HG03575 (cell line): ENCODE measurements at regions not wholly inside any gene's neighbourhood (a gene's known extent, or its start where the extent isn't known, plus 50 kb on each side); places are given as distances from the start of the nearest gene placed in this dataset.
"Not testable (repeated sequence)": the region's sequence is repeated elsewhere in the genome, so short reads cannot be mapped to it uniquely, and the experiment has no call there.

Experiments used
- ATAC-seq: cut with Tn5 transposase; IDR thresholded peaks from one replicate; pipeline ENCODE4 v1.9.1; 2021; ENCODE audit not compliant: unreplicated experiment, insufficient number of reproducible peaks, low FRiP score; ENCODE audit errors: extremely low read depth

DNA sequence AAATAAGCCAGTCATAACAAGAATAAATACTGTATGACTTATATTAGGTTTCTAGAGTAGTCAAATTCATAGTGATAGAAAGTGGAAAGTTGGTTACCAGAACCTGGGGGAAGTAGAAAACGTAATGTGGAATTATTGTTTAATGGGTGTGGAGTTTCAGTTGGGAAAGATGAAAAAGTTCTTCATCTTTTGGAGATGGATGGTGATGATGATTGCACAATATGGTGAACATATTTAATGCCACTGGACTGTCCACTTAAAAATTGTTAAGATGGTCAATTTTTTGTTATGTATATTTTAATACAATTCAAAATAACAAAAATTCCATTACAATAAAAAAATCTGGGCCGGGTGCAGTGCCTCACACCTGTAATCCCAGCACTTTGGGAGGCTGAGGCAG is 289.6 kb downstream of the ZIC3 start:
- no peak for ATAC-seq

DNA sequence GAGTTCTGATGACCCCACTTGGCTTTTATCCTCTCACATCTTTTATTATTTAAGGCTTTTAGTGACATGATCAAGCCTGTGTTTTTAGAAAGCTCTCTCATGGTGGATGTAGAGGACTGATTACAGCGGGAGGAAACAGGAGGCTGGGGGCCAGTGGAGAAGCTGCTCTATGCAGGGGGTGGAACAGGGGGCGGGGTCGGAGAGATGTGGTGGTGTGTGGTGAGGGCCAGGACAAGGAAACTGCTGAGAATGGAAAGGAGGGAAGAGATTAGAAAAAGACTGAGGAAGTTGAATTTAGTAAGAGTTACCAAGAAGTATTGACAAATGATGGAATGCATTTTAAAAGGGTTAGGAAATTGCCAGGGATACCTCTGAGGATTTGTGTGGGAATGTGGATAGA is 292.2 kb downstream of the ZIC3 start:
- no peak for ATAC-seq

DNA sequence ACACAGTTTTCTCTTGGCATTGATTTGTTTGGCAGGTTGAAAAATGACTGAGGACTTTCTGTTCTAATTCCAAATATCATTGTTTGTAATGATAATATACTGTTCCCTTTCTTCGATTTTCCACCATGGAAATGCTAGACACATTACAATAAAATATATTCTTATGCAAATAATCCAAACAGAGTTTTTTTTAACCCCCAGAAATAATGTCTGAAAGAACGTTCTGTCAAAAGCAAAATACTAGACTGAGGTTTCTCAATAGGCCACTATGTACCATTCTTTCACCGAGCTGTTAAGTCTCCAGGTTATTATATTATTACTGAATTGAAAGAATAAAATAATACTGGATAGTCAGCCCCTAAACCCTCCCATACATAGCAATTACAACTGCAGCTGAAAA is 312.5 kb downstream of the ZIC3 start:
- ATAC-seq = no peak

DNA sequence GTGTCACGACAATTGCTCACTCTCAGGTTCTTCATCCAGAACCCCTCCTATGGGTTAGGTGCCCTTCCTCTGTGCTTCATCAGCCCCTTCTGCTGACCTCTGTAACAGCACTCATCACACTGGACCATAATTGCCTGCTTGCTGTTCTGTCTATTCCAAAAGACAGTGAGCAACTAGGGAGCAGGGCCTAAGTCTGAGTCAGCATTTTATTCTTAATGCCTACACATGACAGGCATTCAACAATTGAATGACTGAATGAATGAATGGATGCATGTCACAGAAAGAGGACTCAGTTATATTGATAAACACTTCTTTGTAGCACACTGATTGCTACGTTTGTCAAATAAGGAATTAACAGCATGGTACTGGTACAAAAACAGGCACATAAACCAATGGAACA is 317.0 kb downstream of the ZIC3 start:
- ATAC-seq = no peak

DNA sequence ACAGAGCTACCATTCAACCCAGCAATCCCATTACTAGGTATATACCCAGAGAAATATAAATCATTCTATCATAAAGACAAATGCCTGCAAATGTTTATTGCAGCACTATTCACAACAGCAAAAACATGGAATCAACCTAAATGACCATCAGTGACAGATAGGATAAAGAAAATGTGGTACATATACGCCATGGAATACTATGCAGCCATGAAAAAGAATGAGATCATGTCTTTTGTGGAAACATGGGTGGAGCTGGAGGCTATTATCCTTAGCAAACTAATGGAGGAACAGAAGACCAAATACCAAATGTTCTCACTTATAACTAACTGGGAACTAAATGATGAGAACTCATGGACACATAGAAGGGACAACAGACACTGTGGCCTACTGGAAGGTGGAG is 318.9 kb downstream of the ZIC3 start:
- not testable (repeated sequence) for ATAC-seq

DNA sequence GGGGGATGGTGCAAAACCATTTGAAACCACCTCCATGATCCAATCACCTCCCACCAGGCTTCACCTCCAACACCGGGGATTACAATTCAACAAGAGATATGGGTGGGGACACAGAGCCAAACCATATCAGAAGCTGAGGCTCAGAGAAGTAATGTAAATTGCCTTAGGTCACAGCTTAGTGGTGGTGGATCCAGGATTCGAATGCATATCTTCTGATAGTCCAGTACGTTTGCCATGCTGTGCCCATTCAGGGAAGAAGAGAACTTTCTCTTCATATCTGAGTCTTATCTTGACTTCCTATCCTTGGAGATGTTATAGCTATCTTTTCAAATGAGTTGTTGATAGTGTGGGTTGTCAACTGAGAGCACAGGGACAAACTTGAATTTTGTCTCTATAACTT is 325.5 kb downstream of the ZIC3 start:
- no peak for ATAC-seq

DNA sequence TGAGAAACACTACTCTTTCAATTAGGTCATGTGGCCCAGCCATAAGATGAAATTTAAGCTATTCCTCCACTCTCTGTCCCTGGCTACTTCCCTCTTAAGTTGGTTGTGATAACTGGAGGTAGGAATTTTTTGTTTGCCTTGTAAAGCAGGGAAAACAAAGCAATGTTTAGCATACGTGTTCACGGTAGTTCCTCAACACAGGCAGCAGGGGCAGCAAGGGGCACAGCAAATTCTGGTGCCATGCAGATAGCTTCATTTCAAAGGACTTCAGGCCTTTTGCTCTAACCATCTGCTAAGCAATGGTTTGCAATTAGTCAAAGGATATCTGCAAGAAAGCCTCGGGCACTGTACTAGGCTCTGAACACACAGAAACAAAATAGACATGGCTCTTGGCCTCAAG is 330.2 kb downstream of the ZIC3 start:
- no peak for ATAC-seq

DNA sequence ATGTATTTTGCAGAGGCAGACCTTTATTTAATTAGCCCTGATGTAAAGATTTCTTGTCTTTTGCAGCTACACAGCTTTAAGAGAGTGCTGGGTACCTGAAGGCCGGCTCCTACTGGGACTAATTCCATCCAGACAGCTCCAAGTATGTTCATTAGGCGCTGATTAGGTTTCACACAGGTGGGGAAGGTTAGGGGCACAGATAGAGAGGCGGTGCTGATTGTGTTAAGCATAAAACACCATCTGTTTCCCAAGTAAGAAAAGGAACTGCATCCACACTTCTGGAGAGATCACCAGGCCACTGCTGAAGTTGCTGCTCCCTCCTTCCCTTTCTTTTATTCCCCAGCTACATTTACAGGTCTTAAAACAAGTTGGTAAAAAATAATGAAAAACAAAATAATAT is 349.5 kb downstream of the ZIC3 start:
- no peak for ATAC-seq

DNA sequence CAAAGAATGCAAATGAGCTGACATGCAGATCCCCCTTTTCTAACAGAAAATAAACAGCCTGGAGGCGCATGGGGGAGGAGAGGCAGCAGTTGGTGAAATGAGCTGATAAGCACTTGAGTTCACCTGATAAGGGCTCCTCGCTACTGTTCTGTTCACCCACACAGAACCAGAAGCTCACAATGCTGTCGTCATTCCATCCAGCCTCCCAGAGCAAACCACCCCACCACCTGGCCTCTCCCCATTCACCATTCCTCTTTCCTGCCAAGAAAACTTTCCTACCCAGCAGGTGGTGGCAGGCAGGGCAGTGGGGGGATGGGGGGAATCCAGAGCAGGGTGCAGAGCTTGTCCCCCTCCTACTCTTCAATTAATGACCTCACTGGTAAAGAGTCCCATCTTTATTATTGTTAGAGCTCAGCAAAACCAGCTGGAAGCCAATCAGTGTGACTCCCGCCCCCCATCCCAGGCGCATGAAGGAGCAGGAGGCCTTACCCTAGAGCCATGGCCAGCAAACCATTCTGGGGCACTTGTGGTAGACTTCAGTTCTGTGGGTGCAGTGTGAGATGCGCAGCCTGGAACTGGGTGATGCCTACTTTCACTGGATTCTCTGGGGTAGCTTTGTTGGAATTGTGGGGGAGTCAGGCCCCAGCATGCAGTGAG is 350.3 kb downstream of the ZIC3 start:
- no peak for ATAC-seq

DNA sequence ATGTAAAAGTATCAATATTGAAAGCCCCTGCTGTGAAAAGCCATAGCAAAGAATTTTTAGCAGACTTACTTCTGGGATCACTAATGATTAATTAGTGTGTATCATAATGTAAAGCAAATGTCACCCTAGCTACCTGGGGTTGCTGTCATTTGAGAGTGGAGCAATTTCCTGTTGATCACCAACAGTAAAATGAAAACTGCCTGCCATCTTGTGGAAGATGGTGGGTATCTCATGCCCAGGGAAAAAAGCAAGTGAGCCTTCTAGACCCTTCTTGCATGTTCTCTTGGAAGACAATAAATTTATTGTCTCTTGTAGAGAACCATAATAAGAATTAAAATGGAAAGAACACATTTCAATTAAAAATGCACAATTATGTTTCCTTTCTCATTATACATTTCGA is 360.2 kb downstream of the ZIC3 start:
- ATAC-seq = no peak

DNA sequence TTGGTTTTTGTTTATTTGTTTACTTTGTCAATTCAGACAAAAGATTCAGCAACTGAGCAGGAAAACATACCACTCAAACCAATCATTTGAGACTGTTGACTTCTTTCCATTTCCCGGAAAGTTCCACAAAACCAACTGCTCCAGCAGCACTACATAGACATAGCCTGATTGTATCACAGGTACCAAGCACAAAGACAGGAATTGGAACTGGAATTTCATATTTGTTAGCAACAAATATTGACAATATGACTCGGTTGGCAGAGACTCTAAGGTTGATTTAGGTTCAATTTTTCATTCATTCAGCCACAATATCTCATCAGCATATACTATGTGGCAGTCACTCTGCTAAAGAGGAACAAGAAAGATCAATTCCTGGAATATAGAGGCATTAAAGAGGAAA is 364.0 kb downstream of the ZIC3 start:
- ATAC-seq = no peak

DNA sequence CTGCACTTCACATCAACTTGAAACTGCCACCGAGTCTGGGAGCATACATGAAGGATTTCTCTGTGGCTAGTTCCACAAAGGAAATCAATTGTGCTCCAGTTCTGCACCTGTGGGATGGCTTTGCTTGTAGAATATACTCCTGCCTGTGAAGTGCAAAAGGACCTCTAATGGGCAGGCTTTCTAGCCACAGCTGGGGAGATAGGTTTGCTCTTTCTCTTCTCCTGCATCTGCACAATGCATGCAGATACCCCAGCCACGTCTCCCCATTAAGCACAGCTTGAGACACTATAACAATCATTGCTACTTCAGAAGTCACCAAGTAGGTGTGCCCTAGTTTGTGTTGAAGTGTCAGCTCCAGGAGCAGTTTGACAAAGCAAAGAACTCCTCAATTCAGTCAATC is 364.6 kb downstream of the ZIC3 start:
- ATAC-seq = no peak

DNA sequence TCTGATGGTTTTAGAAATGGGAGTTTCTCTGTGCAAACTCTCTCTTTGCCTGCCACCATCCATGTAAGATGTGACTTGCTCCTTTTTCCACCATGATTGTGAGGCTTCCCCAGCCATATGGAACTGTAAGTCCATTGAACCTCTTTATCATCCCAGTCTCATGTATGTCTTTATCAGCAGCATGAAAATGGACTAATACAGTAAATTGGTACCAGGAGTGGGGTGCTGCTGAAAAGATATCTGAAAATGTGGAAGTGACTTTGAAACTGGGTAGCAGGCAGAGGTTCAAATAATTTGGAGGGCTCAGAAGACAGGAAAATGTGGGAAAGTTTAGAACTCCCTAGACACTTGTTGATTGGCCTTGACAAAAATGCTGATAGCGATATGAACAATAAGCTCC is 368.3 kb downstream of the ZIC3 start:
- ATAC-seq = not testable (repeated sequence)

DNA sequence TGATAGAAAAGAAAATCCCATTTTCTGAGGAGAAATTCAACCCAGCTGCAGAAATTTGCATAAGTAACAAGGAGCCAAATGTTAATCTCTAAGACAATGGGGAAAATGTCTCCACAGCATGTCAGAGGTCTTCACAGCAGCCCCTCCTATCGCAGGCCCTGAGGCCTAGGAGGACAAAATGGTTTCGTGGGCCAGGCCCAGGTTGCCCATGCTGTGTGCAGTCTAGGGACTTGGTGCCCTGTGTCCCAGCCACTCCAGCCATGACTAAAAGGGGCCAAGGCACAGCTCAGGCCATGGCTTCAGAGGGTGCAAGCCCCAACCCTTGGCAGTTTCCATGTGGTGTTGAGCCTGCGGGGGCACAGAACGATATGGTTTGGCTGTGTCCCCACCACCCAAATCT is 369.0 kb downstream of the ZIC3 start:
- not testable (repeated sequence) for ATAC-seq

DNA sequence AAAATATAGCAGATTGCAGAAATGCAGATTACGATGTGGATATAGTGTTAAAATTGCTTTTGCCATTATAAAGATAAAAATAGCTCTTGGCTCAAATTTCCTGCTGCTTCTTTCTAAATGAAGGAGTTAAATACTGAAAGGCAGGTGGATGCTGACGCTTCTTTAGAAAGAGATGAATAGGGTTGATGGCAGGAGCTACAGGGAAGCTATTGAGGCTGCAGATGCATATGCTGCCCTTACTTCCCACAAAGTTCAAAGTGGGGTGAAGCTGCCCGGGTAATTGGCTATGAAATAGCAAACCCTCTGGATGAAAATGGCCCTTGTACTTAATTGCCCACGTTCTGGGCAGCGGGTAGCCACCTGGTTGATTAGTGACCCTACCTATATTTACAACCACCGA is 379.5 kb downstream of the ZIC3 start:
- ATAC-seq = no peak

DNA sequence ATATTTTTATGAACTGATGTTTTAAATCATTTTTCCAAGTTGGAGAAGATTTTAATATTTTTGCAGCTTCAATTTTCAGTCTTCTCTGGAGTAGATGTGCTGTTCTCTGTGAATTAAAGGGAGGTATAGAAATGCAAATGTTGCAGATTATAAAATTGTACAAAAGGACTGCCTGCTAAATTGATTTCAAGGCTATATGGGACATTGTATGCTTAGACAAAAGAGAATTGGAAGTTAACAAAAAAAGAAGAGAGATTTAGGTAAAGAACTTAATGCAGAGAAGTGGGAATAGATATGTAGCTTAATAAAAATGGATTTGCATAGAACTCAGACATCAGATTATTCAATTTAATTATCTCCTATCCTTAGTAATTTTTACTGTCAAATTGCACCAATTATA is 403.3 kb downstream of the ZIC3 start:
- no peak for ATAC-seq

DNA sequence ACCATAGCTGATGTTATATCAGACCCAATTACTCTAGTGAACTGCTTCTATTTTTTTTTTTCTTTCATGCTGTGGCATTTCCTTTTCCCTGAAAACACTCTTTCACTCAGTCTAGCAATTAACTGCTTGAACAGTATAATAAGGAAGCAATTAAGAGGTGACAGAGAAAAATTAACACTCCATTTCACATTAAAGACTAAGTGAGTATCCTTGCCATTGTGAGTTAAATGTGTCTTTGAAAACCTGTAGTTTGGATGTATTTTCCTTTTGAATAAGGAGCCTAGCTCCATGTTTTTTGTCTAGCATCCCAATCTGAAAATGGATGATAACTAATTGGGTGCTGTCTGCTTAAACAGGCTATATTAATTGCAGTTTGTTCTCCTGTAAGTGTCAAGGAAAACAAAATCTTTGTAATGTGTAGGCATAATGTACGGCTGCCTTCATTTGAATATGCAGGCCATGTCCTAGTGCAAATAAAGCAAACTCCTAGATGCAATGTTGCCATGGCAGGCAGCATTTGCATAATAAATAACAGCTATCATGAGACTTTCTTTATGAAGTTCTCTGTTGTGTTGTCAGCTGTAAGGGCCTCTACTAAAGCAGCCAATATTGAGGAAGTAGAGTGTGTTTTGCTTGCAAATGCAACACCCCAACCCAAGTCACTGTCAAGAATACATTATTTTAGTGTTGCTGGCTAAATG is 416.7 kb downstream of the ZIC3 start:
- ATAC-seq = no peak

DNA sequence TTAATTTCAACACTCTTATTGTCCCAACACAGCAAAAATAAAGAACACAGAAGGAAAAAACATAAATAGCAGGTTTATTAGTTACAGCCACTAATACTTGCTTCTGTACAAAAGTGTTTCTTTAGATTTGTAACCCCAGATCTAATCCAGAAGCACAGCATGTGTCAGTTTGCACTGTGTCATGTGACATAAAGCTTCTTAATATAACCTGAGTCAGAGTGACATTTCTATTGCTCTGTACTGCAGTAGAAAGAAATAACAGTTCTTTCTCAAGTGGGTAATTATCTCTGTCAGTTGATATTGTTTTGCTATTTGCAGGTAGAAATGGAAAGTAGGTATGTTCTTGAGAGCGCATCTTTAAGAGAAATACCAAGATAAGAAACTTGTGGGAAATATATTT is 422.5 kb downstream of the ZIC3 start:
- ATAC-seq = no peak

DNA sequence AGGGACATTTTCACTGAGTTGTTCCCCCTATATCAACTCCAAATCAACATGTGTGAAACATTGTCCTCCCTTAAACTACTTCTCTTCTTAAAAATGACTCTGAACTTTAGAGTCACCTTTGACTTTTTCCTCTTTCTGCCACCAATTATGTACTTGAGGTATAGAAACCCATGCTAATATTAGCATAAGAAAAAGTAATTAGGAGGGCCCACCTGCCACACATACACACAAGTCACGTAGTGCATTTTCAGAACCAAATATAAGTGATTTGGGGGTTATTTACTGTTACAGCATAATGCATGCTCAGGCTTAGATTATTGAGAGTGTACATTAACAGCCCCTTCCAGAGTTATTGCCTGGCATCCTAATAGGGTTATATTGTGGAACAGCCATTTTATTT is 432.7 kb downstream of the ZIC3 start:
- no peak for ATAC-seq

DNA sequence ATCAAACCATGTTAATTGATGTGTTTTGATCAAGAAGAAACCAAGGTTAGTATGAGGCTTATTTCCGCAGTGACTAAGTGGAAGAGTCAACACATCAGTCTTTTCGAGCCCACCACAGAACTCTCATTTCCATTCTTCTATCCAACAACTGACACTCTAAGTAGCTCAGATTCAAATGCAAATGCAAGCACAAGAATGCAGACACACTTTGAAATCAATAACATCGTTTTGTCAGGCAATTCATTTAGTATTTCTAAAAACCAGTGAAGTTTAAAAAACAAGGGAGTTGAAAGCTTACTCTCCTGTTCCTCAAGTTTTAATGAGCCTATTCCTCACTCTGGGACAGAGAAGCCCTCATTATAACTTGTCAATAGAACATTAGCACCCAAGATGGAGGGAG is 433.1 kb downstream of the ZIC3 start:
- no peak for ATAC-seq

DNA sequence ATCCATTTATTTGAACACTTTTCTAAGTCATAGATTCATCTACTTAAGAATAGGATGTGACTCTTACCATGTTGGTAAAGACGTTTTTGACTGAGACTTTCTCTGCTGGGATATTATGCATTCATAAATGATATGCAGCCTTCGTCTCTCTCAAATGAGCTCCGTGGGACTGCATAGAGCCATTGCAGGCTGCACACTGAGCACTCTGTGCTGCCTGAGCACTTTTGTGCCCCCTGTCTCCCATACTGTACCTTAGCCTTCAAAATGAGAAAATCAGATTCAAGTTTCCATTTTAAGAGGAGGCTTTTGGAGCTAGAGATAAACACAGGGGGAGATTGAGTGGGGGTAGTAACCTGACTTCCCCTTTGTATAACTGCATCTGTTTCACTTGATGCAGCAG is 433.6 kb downstream of the ZIC3 start:
- ATAC-seq = no peak
